OCI-LY1 (cell line): ENCODE measurements at regions not wholly inside any gene's neighbourhood (a gene's known extent, or its start where the extent isn't known, plus 50 kb on each side); places are given as distances from the start of the nearest gene placed in this dataset.

ENCODE experiments used
- H2AFZ ChIP-seq: fragments of 200-600 bp; sonication (generic), shearing (Covaris generic); 2 replicates; pipeline ENCODE4 v1.6.0; 2014; ENCODE audit warnings: antibody characterized with exemption, mild to moderate bottlenecking, low read length
- H3F3A ChIP-seq: fragments of 200-600 bp; sonication (generic), shearing (Covaris generic); 2 replicates; pipeline ENCODE4 v1.6.0; 2014; ENCODE audit warnings: mild to moderate bottlenecking, antibody characterized with exemption, low read length, moderate library complexity; ENCODE audit not compliant: insufficient read depth
- H3K27ac ChIP-seq: fragments of 200-600 bp; sonication (generic); 2 replicates; pipeline ENCODE4 v1.5.1; 2014; ENCODE audit warnings: low read length, mixed run types, mild to moderate bottlenecking, low read depth; ENCODE audit not compliant: poor library complexity, severe bottlenecking
- H3K27me3 ChIP-seq: fragments of 200-600 bp; sonication (generic); 2 replicates; pipeline ENCODE4 v1.6.0; 2014; ENCODE audit warnings: antibody characterized with exemption, mild to moderate bottlenecking, low read length, moderate library complexity; ENCODE audit not compliant: insufficient read depth
- H3K36me3 ChIP-seq: fragments of 200-600 bp; sonication (generic); 2 replicates; pipeline ENCODE4 v1.6.1; 2014; ENCODE audit warnings: mild to moderate bottlenecking, antibody characterized with exemption, low read length, moderate library complexity, mixed read lengths; ENCODE audit not compliant: insufficient read depth
- H3K4me1 ChIP-seq: fragments of 200-600 bp; sonication (generic); 2 replicates; pipeline ENCODE4 v1.5.1; 2014; ENCODE audit warnings: mild to moderate bottlenecking, low read length, moderate library complexity; ENCODE audit not compliant: insufficient read depth, severe bottlenecking
- H3K4me2 ChIP-seq: fragments of 200-600 bp; sonication (generic), shearing (Covaris generic); 2 replicates; pipeline ENCODE4 v1.6.1; 2014; ENCODE audit warnings: low read length
- H3K4me3 ChIP-seq: fragments of 200-600 bp; sonication (generic); 2 replicates; pipeline ENCODE4 v1.5.1; 2014; ENCODE audit warnings: low read length, low read depth, mild to moderate bottlenecking, mixed read lengths; ENCODE audit not compliant: poor library complexity, severe bottlenecking
- H3K79me2 ChIP-seq: fragments of 200-600 bp; shearing (Covaris generic); 2 replicates; pipeline ENCODE4 v1.6.1; 2016; ENCODE audit warnings: mixed run types, low read length, mixed read lengths; ENCODE audit not compliant: insufficient read depth
- H3K9ac ChIP-seq: fragments of 200-600 bp; sonication (generic), shearing (Covaris generic); 2 replicates; pipeline ENCODE4 v1.6.1; 2014; ENCODE audit warnings: mild to moderate bottlenecking, low read length, mixed read lengths
- H3K9me2 ChIP-seq: fragments of 200-600 bp; sonication (generic), shearing (Covaris generic); 2 replicates; pipeline ENCODE4 v1.6.1; 2014; ENCODE audit warnings: low read depth, mild to moderate bottlenecking, low read length, mixed read lengths
- H3K9me3 ChIP-seq: fragments of 200-600 bp; shearing (Covaris generic); 2 replicates; pipeline ENCODE4 v1.6.1; 2014; ENCODE audit warnings: low read length, mixed read lengths
- H4K20me1 ChIP-seq: fragments of 200-600 bp; sonication (generic), shearing (Covaris generic); 2 replicates; pipeline ENCODE4 v1.6.0; 2016; ENCODE audit warnings: mild to moderate bottlenecking, low read length; ENCODE audit not compliant: insufficient read depth
- EZH2 ChIP-seq: fragments of 200-600 bp; sonication (generic), shearing (Covaris generic); IDR thresholded peaks from 2 replicates; pipeline ENCODE4 v1.8.0; 2017; ENCODE audit warnings: borderline replicate concordance, mixed run types, mild to moderate bottlenecking, antibody characterized with exemption, low read length, moderate library complexity, mixed read lengths
- TF ChIP-seq, protein P1 (sequence below): fragments of 200-600 bp; sonication (generic), shearing (Covaris generic); IDR thresholded peaks from 2 replicates; pipeline ENCODE4 v1.5.1; 2017; ENCODE audit warnings: mild to moderate bottlenecking, antibody characterized with exemption, low read length, moderate library complexity, mixed read lengths

DNA sequence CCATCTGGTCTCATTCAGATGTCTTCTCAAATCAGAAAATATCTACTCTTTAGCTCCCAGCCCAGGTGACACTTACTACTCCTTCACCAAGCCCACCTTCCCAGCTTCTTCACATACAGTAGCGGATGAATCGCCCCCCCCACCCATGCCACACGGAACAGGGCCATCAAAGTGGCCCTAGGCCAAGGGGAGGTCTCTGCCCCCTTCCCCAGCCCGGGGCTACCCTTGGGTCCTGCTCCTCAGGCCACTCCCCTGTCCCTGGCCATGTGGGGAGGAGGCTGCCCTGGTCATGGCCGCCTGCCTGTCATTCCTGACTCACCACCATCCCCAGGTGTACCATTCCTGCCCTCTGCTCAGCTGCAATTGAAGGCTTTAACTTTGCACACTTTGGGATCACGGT, 142.8 kb downstream of the NECTIN1 start:
- H2AFZ ChIP-seq = no peak overlapping the region
- H3K4me3 ChIP-seq = no peak overlapping the region
- H3K9me3 ChIP-seq = no peaks in the 10 kb centered on the region
- H3K4me1 ChIP-seq = no peaks in the 10 kb centered on the region
- no peaks in the 10 kb centered on the region for H3K79me2 ChIP-seq
- no peaks in the 10 kb centered on the region for H3K9me2 ChIP-seq
- no peak for TF ChIP-seq EZH2
- TF ChIP-seq, protein P1, sequence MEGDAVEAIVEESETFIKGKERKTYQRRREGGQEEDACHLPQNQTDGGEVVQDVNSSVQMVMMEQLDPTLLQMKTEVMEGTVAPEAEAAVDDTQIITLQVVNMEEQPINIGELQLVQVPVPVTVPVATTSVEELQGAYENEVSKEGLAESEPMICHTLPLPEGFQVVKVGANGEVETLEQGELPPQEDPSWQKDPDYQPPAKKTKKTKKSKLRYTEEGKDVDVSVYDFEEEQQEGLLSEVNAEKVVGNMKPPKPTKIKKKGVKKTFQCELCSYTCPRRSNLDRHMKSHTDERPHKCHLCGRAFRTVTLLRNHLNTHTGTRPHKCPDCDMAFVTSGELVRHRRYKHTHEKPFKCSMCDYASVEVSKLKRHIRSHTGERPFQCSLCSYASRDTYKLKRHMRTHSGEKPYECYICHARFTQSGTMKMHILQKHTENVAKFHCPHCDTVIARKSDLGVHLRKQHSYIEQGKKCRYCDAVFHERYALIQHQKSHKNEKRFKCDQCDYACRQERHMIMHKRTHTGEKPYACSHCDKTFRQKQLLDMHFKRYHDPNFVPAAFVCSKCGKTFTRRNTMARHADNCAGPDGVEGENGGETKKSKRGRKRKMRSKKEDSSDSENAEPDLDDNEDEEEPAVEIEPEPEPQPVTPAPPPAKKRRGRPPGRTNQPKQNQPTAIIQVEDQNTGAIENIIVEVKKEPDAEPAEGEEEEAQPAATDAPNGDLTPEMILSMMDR = no peak
- H4K20me1 ChIP-seq = no peaks in the 10 kb centered on the region
- H3K36me3 ChIP-seq = no peaks in the 10 kb centered on the region
- no peak overlapping the region for H3K9ac ChIP-seq
- no peak overlapping the region for H3K4me2 ChIP-seq
- H3F3A ChIP-seq = no peaks in the 10 kb centered on the region
- H3K27me3 ChIP-seq = no peaks in the 10 kb centered on the region
- H3K27ac ChIP-seq = no peak overlapping the region

DNA sequence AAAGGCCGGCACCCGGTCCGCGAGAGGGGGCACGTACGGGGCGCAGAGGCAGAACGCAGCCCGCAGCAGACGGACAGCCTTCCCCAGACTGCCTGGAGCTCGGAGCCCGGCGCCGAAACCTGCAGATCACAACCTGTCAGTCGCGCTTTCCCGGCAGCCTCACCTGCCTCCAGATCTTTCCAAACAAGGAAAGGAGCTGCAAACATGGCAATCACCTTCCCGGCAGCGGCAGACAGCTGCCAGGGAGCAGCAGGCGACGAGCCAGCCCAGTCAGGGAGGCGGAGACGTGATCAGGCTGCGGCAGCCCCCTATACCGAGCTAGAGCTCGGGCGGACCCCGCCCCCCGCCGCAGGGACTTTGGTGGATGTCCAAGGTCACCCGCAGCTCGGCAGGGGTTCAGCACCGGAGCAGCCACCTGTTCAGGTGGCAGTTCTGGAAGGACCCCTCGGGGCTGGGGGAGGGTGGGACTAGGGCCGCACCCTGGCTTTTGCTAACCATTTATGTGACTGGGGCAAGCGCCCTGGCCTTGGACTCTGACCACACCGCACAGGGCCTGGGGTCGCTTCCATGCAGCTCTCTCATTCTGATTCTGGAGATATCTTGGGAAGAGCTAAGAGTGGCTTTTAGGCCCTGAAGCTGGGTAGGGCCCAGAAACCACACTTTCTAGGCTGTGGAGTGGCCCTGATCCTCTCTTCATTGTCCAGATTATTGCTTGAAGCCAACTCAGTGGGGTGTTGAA, 143.8 kb downstream of the NECTIN1 start:
- Histone ChIP-seq H3K27me3 (no peaks in the 10 kb centered on the region), H3K79me2 (no peaks in the 10 kb centered on the region), H3K9me3 (no peaks in the 10 kb centered on the region), H3F3A (no peaks in the 10 kb centered on the region), H3K4me2 (no peak overlapping the region), H3K4me1 (no peaks in the 10 kb centered on the region), H3K9ac (no peak overlapping the region), H3K9me2 (no peaks in the 10 kb centered on the region), H2AFZ (no peak overlapping the region), H4K20me1 (no peaks in the 10 kb centered on the region), H3K4me3 (no peak overlapping the region), H3K36me3 (no peaks in the 10 kb centered on the region), H3K27ac (no peak overlapping the region)
- TF ChIP-seq EZH2 = no peak

DNA sequence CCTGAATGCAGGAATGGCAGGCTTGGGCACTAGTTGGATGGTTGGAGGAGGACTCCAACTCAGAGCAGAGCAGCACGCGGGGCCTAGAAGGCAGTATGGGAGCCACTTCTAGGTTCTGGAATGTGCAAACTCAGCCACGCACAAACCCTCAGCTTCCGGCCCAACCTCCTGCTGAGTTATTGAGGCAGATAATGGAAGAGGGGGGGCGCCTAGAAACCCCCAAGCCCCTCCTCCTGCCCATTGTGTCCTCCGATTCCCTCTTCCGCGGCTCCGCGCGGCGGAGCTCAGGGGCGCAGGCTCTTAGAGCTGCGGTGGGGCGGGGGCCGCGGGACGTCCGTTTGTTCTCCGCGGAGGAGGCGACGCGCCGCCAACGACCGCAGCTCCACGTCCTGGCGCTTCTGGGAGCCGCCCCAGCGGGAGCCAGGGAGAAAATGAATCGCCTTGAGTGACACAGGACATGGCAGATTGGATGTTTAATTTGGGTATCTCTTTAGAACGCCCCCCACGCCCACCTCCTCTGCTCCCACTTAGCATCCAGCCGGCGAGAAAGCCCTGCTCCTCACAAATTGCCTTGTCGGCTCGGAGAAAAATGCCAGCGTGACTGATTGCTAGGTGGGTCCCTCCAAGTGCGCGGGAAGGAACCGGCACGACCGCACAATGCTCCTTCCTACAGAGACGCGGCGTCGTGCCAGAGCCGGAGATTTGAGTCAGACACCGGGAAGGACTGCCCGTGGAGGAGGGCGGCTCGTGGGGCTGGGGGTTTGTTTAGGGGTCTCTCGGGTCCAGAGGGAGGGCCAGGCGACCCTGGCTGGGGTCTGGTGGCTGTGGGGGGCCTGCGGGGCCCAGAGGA, 144.6 kb downstream of the NECTIN1 start:
- no peak overlapping the region for H3K9ac ChIP-seq
- H2AFZ ChIP-seq = no peak overlapping the region
- no peaks in the 10 kb centered on the region for H3K79me2 ChIP-seq
- no peak overlapping the region for H3K4me3 ChIP-seq
- H3K4me2 ChIP-seq = no peak overlapping the region
- no peaks in the 10 kb centered on the region for H3K36me3 ChIP-seq
- no peaks in the 10 kb centered on the region for H3K4me1 ChIP-seq
- no peaks in the 10 kb centered on the region for H4K20me1 ChIP-seq
- TF ChIP-seq, protein P1 = no peak
- no peak for TF ChIP-seq EZH2
- no peaks in the 10 kb centered on the region for H3K27me3 ChIP-seq
- H3K27ac ChIP-seq = no peak overlapping the region
- H3F3A ChIP-seq = no peaks in the 10 kb centered on the region
- no peaks in the 10 kb centered on the region for H3K9me3 ChIP-seq
- H3K9me2 ChIP-seq = no peaks in the 10 kb centered on the region
